DND-41 (cell line): ENCODE measurements at regions not wholly inside any gene's neighbourhood (a gene's known extent, or its start where the extent isn't known, plus 50 kb on each side); places are given as distances from the start of the nearest gene placed in this dataset.

Experiments
- ATAC-seq: fragments of 200-7000 bp; cut with Tn5 transposase; 3 replicates; pipeline ENCODE4 v1.9.1; 2021; ENCODE audit warnings: low read depth; ENCODE audit not compliant: insufficient read depth
- DNase-seq: peaks from one replicate; pipeline ENCODE4 v3.0.0-alpha.2; 2020
- H2AFZ ChIP-seq: 2 replicates; pipeline ENCODE4 v1.6.0; 2012; ENCODE audit warnings: low read depth, low read length
- H3K27ac ChIP-seq: 2 replicates; pipeline ENCODE4 v1.5.1; 2012; ENCODE audit warnings: low read length, inconsistent platforms
- H3K27me3 ChIP-seq: fragments of 200-600 bp; sonication (generic); 2 replicates; pipeline ENCODE4 v1.6.0; 2012; ENCODE audit warnings: low read length, mild to moderate bottlenecking, inconsistent platforms; ENCODE audit not compliant: insufficient read depth, poor library complexity
- H3K36me3 ChIP-seq: 2 replicates; pipeline ENCODE4 v1.5.1; 2012; ENCODE audit warnings: low read length, inconsistent platforms; ENCODE audit not compliant: insufficient read depth
- H3K4me1 ChIP-seq: 2 replicates; pipeline ENCODE4 v1.5.1; 2012; ENCODE audit warnings: mild to moderate bottlenecking, low read length; ENCODE audit not compliant: insufficient read depth
- H3K4me2 ChIP-seq: 2 replicates; pipeline ENCODE4 v1.6.0; 2012; ENCODE audit warnings: mild to moderate bottlenecking, moderate library complexity, low read length, inconsistent platforms; ENCODE audit not compliant: insufficient read depth
- H3K4me3 ChIP-seq, 2 experiments: fragments of 200-600 bp in 1 of 2; shearing (Covaris generic) in 1 of 2; 2 replicates each; pipeline ENCODE4 v1.5.1; 2012 to 2016; ENCODE audit warnings: inconsistent platforms in 2 of 2, low read length in 2 of 2, mild to moderate bottlenecking in 2 of 2, low read depth in 1 of 2, moderate library complexity in 1 of 2
- H3K79me2 ChIP-seq: 2 replicates; pipeline ENCODE4 v1.6.0; 2012; ENCODE audit warnings: low read length, inconsistent platforms; ENCODE audit not compliant: insufficient read depth
- H3K9ac ChIP-seq: 2 replicates; pipeline ENCODE4 v1.6.0; 2012; ENCODE audit warnings: low read depth, mild to moderate bottlenecking, inconsistent platforms, low read length, moderate library complexity
- H3K9me3 ChIP-seq: 2 replicates; pipeline ENCODE4 v1.5.1; 2012; ENCODE audit warnings: low read length, moderate library complexity, mild to moderate bottlenecking, inconsistent platforms; ENCODE audit not compliant: insufficient read depth, severe bottlenecking
- H4K20me1 ChIP-seq: 2 replicates; pipeline ENCODE4 v1.6.0; 2012; ENCODE audit warnings: low read length; ENCODE audit not compliant: insufficient read depth
- CTCF ChIP-seq: IDR thresholded peaks from 2 replicates; pipeline ENCODE4 v1.5.1; 2012; ENCODE audit warnings: borderline replicate concordance, low read length, moderate library complexity, mild to moderate bottlenecking; ENCODE audit not compliant: poor library complexity, severe bottlenecking; ENCODE audit errors: extremely low read depth
- EZH2 ChIP-seq: IDR thresholded peaks from 3 replicates; pipeline ENCODE4 v1.6.1; 2012; ENCODE audit warnings: borderline replicate concordance, low read depth, mild to moderate bottlenecking, moderate library complexity, low read length, inconsistent platforms; ENCODE audit not compliant: severe bottlenecking

GRCh38 chr9:17057729-17058128 lies 77.1 kb upstream of the CNTLN start:
- Histone ChIP-seq H3K9me3 (no peaks in the 10 kb centered on the region), H3K9ac (no peak overlapping the region), H3K79me2 (no peaks in the 10 kb centered on the region), H3K4me3 (no peak overlapping the region), H2AFZ (no peak overlapping the region), H3K4me1 (no peaks in the 10 kb centered on the region), H3K27me3 (no peaks in the 10 kb centered on the region), H4K20me1 (no peaks in the 10 kb centered on the region), H3K4me2 (no peak overlapping the region), H3K36me3 (no peaks in the 10 kb centered on the region), H3K27ac (no peak overlapping the region)
- DNase-seq (no peak), ATAC-seq (no peak)
- TF ChIP-seq CTCF (no peak), EZH2 (no peak)

GRCh38 chr9:17052626-17053025 lies 82.2 kb upstream of the CNTLN start:
- Histone ChIP-seq H3K27me3 (no peaks in the 10 kb centered on the region), H3K27ac (no peak overlapping the region), H3K9ac (no peak overlapping the region), H3K4me1 (no peaks in the 10 kb centered on the region), H4K20me1 (no peaks in the 10 kb centered on the region), H2AFZ (no peak overlapping the region), H3K36me3 (no peaks in the 10 kb centered on the region), H3K4me3 (no peak overlapping the region), H3K4me2 (no peak overlapping the region), H3K9me3 (no peaks in the 10 kb centered on the region), H3K79me2 (no peaks in the 10 kb centered on the region)
- TF ChIP-seq CTCF: no peak
- TF ChIP-seq EZH2: no peak
- ATAC-seq (no peak), DNase-seq (no peak)

- Histone ChIP-seq H4K20me1 (no peaks in the 10 kb centered on the region), H3K4me1 (no peaks in the 10 kb centered on the region), H3K36me3 (no peaks in the 10 kb centered on the region), H3K27ac (no peak overlapping the region), H3K9me3 (no peaks in the 10 kb centered on the region), H3K4me3 (no peak overlapping the region), H2AFZ (no peak overlapping the region), H3K27me3 (no peaks in the 10 kb centered on the region), H3K4me2 (no peak overlapping the region), H3K79me2 (no peaks in the 10 kb centered on the region), H3K9ac (no peak overlapping the region)
- TF ChIP-seq EZH2 (no peak), CTCF (no peak)
- ATAC-seq: no peak
- DNase-seq: no peak
Observed at GRCh38 chr9:17045381-17045940, 89.4 kb upstream of the CNTLN start.

- ATAC-seq (no peak), DNase-seq (no peak)
- Histone ChIP-seq H3K27ac (no peak overlapping the region), H3K36me3 (no peaks in the 10 kb centered on the region), H3K4me2 (no peak overlapping the region), H3K4me3 (no peak overlapping the region), H3K9me3 (no peaks in the 10 kb centered on the region), H2AFZ (no peak overlapping the region), H3K4me1 (no peaks in the 10 kb centered on the region), H3K27me3 (no peaks in the 10 kb centered on the region), H3K79me2 (no peaks in the 10 kb centered on the region), H3K9ac (no peak overlapping the region), H4K20me1 (no peaks in the 10 kb centered on the region)
- no peak for TF ChIP-seq EZH2
Observed at GRCh38 chr9:17031546-17031945, 103.3 kb upstream of the CNTLN start.
